ENCODE measurements at regions not wholly inside any gene's neighbourhood (a gene's known extent, or its start where the extent isn't known, plus 50 kb on each side); places are given as distances from the start of the nearest gene placed in this dataset.

- ATAC-seq (ENCODE audit: low FRiP score) (no peak), DNase-seq (ENCODE audit: low spot score) (no peak)
- TF ChIP-seq CTCF (IDR thresholded peaks at IDR 0.05), result no peak
Observed at GRCh38 chr12:30010071-30011052, 226.6 kb upstream of the TMTC1 start.

- no peak for DNase-seq (ENCODE audit: low spot score)
- TF ChIP-seq CTCF (IDR thresholded peaks at IDR 0.05), result no peak
- ATAC-seq (ENCODE audit: low FRiP score), result no peak
Observed at GRCh38 chr12:30006021-30006420, 222.3 kb upstream of the TMTC1 start.

- ATAC-seq (ENCODE audit: low FRiP score), result no peak
- no peak for DNase-seq (ENCODE audit: low spot score)
- no peak for TF ChIP-seq CTCF (IDR thresholded peaks at IDR 0.05)
Observed at GRCh38 chr12:30003321-30003720, 219.6 kb upstream of the TMTC1 start.

GRCh38 chr12:30002677-30003076 lies 218.9 kb upstream of the TMTC1 start:
- DNase-seq (ENCODE audit: low spot score) (no peak), ATAC-seq (ENCODE audit: low FRiP score) (no peak)
- no peak for TF ChIP-seq CTCF (IDR thresholded peaks at IDR 0.05)

GRCh38 chr12:30000401-30000800 lies 216.7 kb upstream of the TMTC1 start:
- TF ChIP-seq CTCF (IDR thresholded peaks at IDR 0.05), result no peak

GRCh38 chr12:29996993-29997392 lies 213.3 kb upstream of the TMTC1 start:
- TF ChIP-seq CTCF (IDR thresholded peaks at IDR 0.05), result no peak
- DNase-seq (ENCODE audit: low spot score) (no peak), ATAC-seq (ENCODE audit: low FRiP score) (no peak)

More at GRCh38 chr12:30000401-30000800, 216.7 kb upstream of the TMTC1 start:
- no peak for DNase-seq (ENCODE audit: low spot score)
- ATAC-seq (ENCODE audit: low FRiP score), result no peak

- ATAC-seq (ENCODE audit: low FRiP score) (no peak), DNase-seq (ENCODE audit: low spot score) (no peak)
- TF ChIP-seq CTCF (IDR thresholded peaks at IDR 0.05), result no peak
Observed at GRCh38 chr12:29992366-29992765, 208.6 kb upstream of the TMTC1 start.

Data from omental fat pad (tissue), 3 donors.